Brain microvascular endothelial cell (primary cell): ENCODE measurements at regions not wholly inside any gene's neighbourhood (a gene's known extent, or its start where the extent isn't known, plus 50 kb on each side); places are given as distances from the start of the nearest gene placed in this dataset.
"Not testable (repeated sequence)": the region's sequence is repeated elsewhere in the genome, so short reads cannot be mapped to it uniquely, and the experiment has no call there.

Source experiments
- DNase-seq: peaks from one replicate; pipeline ENCODE4 v3.0.0-alpha.2; 2020
- H3K27ac ChIP-seq: fragments of 250-450 bp; sonication (Bioruptor Pico); 2 replicates; pipeline ENCODE4 v1.5.1; 2020; ENCODE audit warnings: mild to moderate bottlenecking, moderate library complexity
- H3K27me3 ChIP-seq: fragments of 250-450 bp; sonication (Bioruptor Pico); replicated peaks from 2 replicates; pipeline ENCODE4 v1.5.1; 2020; ENCODE audit warnings: mild to moderate bottlenecking
- H3K36me3 ChIP-seq: fragments of 250-450 bp; sonication (Bioruptor Pico); replicated peaks from 2 replicates; pipeline ENCODE4 v1.5.1; 2020; ENCODE audit warnings: mild to moderate bottlenecking
- H3K4me3 ChIP-seq: 2 replicates; pipeline ENCODE4 v1.5.1; 2011; ENCODE audit warnings: low read depth, mild to moderate bottlenecking, control low read depth, low read length, moderate library complexity
- in situ Hi-C: cut with HindIII; loops from 2 replicates; pipeline ENCODE4 v1.10.0; 2017; ENCODE audit warnings: low sequenced_read_pairs, low pct_ligation_motif_present
- TF ChIP-seq, protein P1 (sequence below): IDR thresholded peaks from 2 replicates; pipeline ENCODE4 v1.5.1; 2011; ENCODE audit warnings: low read depth, mild to moderate bottlenecking, moderate library complexity, low read length, control low read depth, inconsistent platforms; ENCODE audit errors: missing control alignments

DNA sequence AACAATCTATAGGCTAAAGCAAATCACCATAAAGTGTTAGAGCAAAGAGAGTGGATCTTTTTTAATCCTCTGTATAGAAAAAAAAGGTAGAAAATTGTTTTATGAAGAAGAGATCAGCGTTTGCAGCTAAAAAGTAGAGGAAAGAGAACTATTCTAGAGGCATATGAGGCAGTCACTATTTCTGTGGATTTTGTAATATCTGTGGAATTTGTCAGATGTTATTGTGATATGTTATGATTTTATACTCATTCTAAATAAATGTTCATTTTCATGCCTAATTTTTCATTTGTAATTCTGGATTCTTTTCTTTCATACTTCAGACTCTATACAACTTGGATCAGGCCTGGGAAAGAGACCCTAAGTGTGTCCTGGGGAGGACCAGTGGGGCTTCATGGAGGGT is 295.0 kb upstream of the LYZL1 start:
- no peak for DNase-seq
- Histone ChIP-seq H3K36me3 (no peaks in the 10 kb centered on the region), H3K4me3 (no peak overlapping the region), H3K27ac (no peak overlapping the region), H3K27me3 (no peaks in the 10 kb centered on the region)
- TF ChIP-seq, protein P1, sequence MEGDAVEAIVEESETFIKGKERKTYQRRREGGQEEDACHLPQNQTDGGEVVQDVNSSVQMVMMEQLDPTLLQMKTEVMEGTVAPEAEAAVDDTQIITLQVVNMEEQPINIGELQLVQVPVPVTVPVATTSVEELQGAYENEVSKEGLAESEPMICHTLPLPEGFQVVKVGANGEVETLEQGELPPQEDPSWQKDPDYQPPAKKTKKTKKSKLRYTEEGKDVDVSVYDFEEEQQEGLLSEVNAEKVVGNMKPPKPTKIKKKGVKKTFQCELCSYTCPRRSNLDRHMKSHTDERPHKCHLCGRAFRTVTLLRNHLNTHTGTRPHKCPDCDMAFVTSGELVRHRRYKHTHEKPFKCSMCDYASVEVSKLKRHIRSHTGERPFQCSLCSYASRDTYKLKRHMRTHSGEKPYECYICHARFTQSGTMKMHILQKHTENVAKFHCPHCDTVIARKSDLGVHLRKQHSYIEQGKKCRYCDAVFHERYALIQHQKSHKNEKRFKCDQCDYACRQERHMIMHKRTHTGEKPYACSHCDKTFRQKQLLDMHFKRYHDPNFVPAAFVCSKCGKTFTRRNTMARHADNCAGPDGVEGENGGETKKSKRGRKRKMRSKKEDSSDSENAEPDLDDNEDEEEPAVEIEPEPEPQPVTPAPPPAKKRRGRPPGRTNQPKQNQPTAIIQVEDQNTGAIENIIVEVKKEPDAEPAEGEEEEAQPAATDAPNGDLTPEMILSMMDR: no peak
- in situ Hi-C loops: no loop called here

DNA sequence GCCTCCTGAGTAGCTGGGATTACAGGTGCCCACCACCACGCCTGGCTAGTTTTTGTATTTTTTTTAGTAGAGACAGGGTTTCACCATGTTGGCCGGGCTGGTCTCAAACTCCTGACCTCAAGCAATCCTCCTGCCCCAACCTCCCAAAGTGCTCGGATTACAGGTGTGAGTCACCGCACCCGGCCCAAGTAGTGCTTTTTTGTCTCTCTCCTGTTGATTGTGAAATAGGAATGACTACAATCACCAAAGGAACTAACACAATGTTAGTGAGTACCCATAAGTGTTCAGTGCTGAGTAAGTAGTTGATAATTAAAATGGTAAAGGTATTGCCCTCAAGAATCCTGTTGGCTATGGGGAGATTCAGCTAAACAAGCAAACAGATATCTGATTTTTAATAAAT is 294.1 kb upstream of the LYZL1 start:
- H3K27me3 ChIP-seq, in situ Hi-C loops, DNase-seq, H3K36me3 ChIP-seq, H3K27ac ChIP-seq, H3K4me3 ChIP-seq: not testable (repeated sequence)

DNA sequence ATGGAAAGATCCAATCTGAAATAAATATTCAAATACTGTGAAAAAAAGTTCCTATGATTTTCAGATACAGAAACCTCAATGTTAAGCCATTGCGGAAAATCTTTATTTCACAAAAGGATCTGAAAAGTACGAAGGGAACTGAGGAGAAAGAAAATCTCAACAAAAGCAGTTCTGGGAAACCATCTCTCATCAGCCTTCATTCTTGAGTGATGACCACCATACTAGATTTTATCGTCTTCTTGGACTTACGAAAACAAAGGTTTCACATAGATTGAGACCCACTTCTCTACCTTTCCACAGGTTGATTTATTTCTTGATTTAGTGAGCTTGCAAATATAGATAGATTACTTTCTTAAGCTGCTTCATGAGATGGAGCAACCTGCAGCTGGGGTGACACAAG is 293.4 kb upstream of the LYZL1 start:
- TF ChIP-seq, protein P1: no peak
- in situ Hi-C loops: no loop called here
- no peaks in the 10 kb centered on the region for H3K36me3 ChIP-seq
- no peak overlapping the region for H3K27ac ChIP-seq
- DNase-seq: no peak
- no peaks in the 10 kb centered on the region for H3K27me3 ChIP-seq
- no peak overlapping the region for H3K4me3 ChIP-seq

GRCh38 chr10:28996345-28996744 is 292.5 kb upstream of the LYZL1 start:
- Histone ChIP-seq H3K4me3 (no peak overlapping the region), H3K36me3 (no peaks in the 10 kb centered on the region), H3K27me3 (no peaks in the 10 kb centered on the region), H3K27ac (no peak overlapping the region)
- TF ChIP-seq, protein P1: no peak
- DNase-seq: no peak
- in situ Hi-C loops: no loop called here

- H3K27ac ChIP-seq: no peak overlapping the region
- no peak for DNase-seq
- H3K27me3 ChIP-seq: no peaks in the 10 kb centered on the region
- no peaks in the 10 kb centered on the region for H3K36me3 ChIP-seq
- TF ChIP-seq, protein P1: no peak
- in situ Hi-C loops: no loop called here
- H3K4me3 ChIP-seq: no peak overlapping the region
Observed at GRCh38 chr10:28996947-28997551, 291.8 kb upstream of the LYZL1 start.

GRCh38 chr10:28997734-28998133 is 291.1 kb upstream of the LYZL1 start:
- H3K36me3 ChIP-seq: no peaks in the 10 kb centered on the region
- no peaks in the 10 kb centered on the region for H3K27me3 ChIP-seq
- H3K4me3 ChIP-seq: no peak overlapping the region
- no peak for DNase-seq
- H3K27ac ChIP-seq: no peak overlapping the region
- in situ Hi-C loops: no loop called here
- TF ChIP-seq, protein P1: no peak
